Effector memory CD4-positive, alpha-beta T cell (primary cell): ENCODE measurements at regions not wholly inside any gene's neighbourhood (a gene's known extent, or its start where the extent isn't known, plus 50 kb on each side); places are given as distances from the start of the nearest gene placed in this dataset.
"Not testable (repeated sequence)": the region's sequence is repeated elsewhere in the genome, so short reads cannot be mapped to it uniquely, and the experiment has no call there.

Experiments
- DNase-seq, 3 donors: peaks; one replicate each; pipeline ENCODE4 v3.0.0-alpha.2; 2020
- H3K27ac ChIP-seq: 2 replicates; pipeline ENCODE4 v1.7.0; 2013; ENCODE audit warnings: mild to moderate bottlenecking, low read length, moderate library complexity; ENCODE audit not compliant: insufficient read depth, poor library complexity, severe bottlenecking
- H3K27me3 ChIP-seq: replicated peaks from 2 replicates; pipeline ENCODE4 v1.7.0; 2013; ENCODE audit warnings: mild to moderate bottlenecking, low read length; ENCODE audit not compliant: insufficient read depth, control insufficient read depth, poor library complexity, severe bottlenecking
- H3K36me3 ChIP-seq: 2 replicates; pipeline ENCODE4 v1.7.0; 2013; ENCODE audit warnings: mild to moderate bottlenecking, low read length, moderate library complexity; ENCODE audit not compliant: control insufficient read depth, insufficient read depth
- H3K4me1 ChIP-seq: 2 replicates; pipeline ENCODE4 v1.7.0; 2013; ENCODE audit warnings: low read length, mild to moderate bottlenecking; ENCODE audit not compliant: control insufficient read depth, insufficient read depth, poor library complexity, severe bottlenecking
- H3K4me3 ChIP-seq: 2 replicates; pipeline ENCODE4 v1.7.0; 2013; ENCODE audit warnings: low read length, low read depth, mild to moderate bottlenecking; ENCODE audit not compliant: insufficient read depth, poor library complexity, severe bottlenecking
- H3K9me3 ChIP-seq: 2 replicates; pipeline ENCODE4 v1.7.0; 2013; ENCODE audit warnings: mild to moderate bottlenecking, low read length, moderate library complexity; ENCODE audit not compliant: control insufficient read depth

GRCh38 chr10:60605476-60605875 is 172.8 kb upstream of the CDK1 start:
- Histone ChIP-seq H3K36me3 (peaks cover 4% of the 10 kb centered on the region), H3K9me3 (no peaks in the 10 kb centered on the region), H3K27me3 (no peaks in the 10 kb centered on the region), H3K27ac (no peak overlapping the region), H3K4me1 (no peaks in the 10 kb centered on the region), H3K4me3 (no peak overlapping the region)
- DNase-seq: no peak

- no peak for DNase-seq
- Histone ChIP-seq H3K4me1 (no peaks in the 10 kb centered on the region), H3K9me3 (no peaks in the 10 kb centered on the region), H3K36me3 (peaks cover 4% of the 10 kb centered on the region), H3K27ac (no peak overlapping the region), H3K27me3 (no peaks in the 10 kb centered on the region), H3K4me3 (no peak overlapping the region)
Observed at GRCh38 chr10:60604342-60604741, 173.9 kb upstream of the CDK1 start.

GRCh38 chr10:60597513-60597912 is 180.8 kb upstream of the CDK1 start:
- DNase-seq: no peak
- no peaks in the 10 kb centered on the region for H3K9me3 ChIP-seq
- H3K4me3 ChIP-seq: no peak overlapping the region
- H3K27me3 ChIP-seq: no peaks in the 10 kb centered on the region
- no peaks in the 10 kb centered on the region for H3K36me3 ChIP-seq
- no peaks in the 10 kb centered on the region for H3K4me1 ChIP-seq
- no peak overlapping the region for H3K27ac ChIP-seq

GRCh38 chr10:60595852-60596251 is 182.4 kb upstream of the CDK1 start:
- no peak for DNase-seq
- H3K27me3 ChIP-seq: no peaks in the 10 kb centered on the region
- H3K4me1 ChIP-seq: no peaks in the 10 kb centered on the region
- H3K9me3 ChIP-seq: no peaks in the 10 kb centered on the region
- no peaks in the 10 kb centered on the region for H3K36me3 ChIP-seq
- no peak overlapping the region for H3K4me3 ChIP-seq
- no peak overlapping the region for H3K27ac ChIP-seq

- no peak overlapping the region for H3K4me3 ChIP-seq
- H3K4me1 ChIP-seq: no peaks in the 10 kb centered on the region
- no peaks in the 10 kb centered on the region for H3K27me3 ChIP-seq
- H3K27ac ChIP-seq: no peak overlapping the region
- H3K9me3 ChIP-seq: no peaks in the 10 kb centered on the region
- no peak for DNase-seq
- H3K36me3 ChIP-seq: no peaks in the 10 kb centered on the region
Observed at GRCh38 chr10:60594476-60595051, 183.7 kb upstream of the CDK1 start.

GRCh38 chr10:60591119-60591518 is 187.2 kb upstream of the CDK1 start:
- DNase-seq: no peak
- no peaks in the 10 kb centered on the region for H3K9me3 ChIP-seq
- no peaks in the 10 kb centered on the region for H3K36me3 ChIP-seq
- no peaks in the 10 kb centered on the region for H3K27me3 ChIP-seq
- no peak overlapping the region for H3K4me3 ChIP-seq
- H3K4me1 ChIP-seq: no peaks in the 10 kb centered on the region
- H3K27ac ChIP-seq: no peak overlapping the region

- no peaks in the 10 kb centered on the region for H3K9me3 ChIP-seq
- no peak for DNase-seq
- H3K36me3 ChIP-seq: no peaks in the 10 kb centered on the region
- no peak overlapping the region for H3K27ac ChIP-seq
- H3K4me3 ChIP-seq: no peak overlapping the region
- no peaks in the 10 kb centered on the region for H3K27me3 ChIP-seq
- H3K4me1 ChIP-seq: no peaks in the 10 kb centered on the region
Observed at GRCh38 chr10:60589376-60589775, 188.9 kb upstream of the CDK1 start.

- not testable (repeated sequence) for H3K27me3 ChIP-seq, H3K4me1 ChIP-seq, DNase-seq, H3K36me3 ChIP-seq, H3K9me3 ChIP-seq, H3K27ac ChIP-seq, H3K4me3 ChIP-seq
Observed at GRCh38 chr10:60581782-60582181, 192.1 kb upstream of the ANK3 start.

- no peaks in the 10 kb centered on the region for H3K9me3 ChIP-seq
Observed at GRCh38 chr10:60578217-60578616, 188.5 kb upstream of the ANK3 start.

GRCh38 chr10:60576130-60577069 is 186.7 kb upstream of the ANK3 start:
- Histone ChIP-seq H3K27me3 (no peaks in the 10 kb centered on the region), H3K4me3 (no peak overlapping the region), H3K36me3 (no peaks in the 10 kb centered on the region), H3K9me3 (no peaks in the 10 kb centered on the region), H3K4me1 (peaks cover 5% of the 10 kb centered on the region), H3K27ac (no peak overlapping the region)
- no peak for DNase-seq

More at GRCh38 chr10:60578217-60578616, 188.5 kb upstream of the ANK3 start:
- H3K27ac ChIP-seq: no peak overlapping the region
- no peak for DNase-seq
- H3K4me1 ChIP-seq: no peaks in the 10 kb centered on the region
- no peaks in the 10 kb centered on the region for H3K36me3 ChIP-seq
- no peaks in the 10 kb centered on the region for H3K27me3 ChIP-seq
- no peak overlapping the region for H3K4me3 ChIP-seq
